Stimulated activated CD4-positive, alpha-beta T cell treated with anti-CD3 and anti-CD28 coated beads, TNF-alpha, amount 100 ng/mL, for 24 hours (primary cell): ENCODE measurements at regions not wholly inside any gene's neighbourhood (a gene's known extent, or its start where the extent isn't known, plus 50 kb on each side); places are given as distances from the start of the nearest gene placed in this dataset.

Experiments
- DNase-seq, 3 experiments: peaks; one replicate each; pipeline ENCODE4 v3.0.0-alpha.2; 2020; ENCODE audit warnings: low read depth in 3 of 3

- DNase-seq = no peak
Measured at GRCh38 chr21:38556390-38556789, 58.1 kb upstream of the ERG start.

- no peak for DNase-seq
Measured at GRCh38 chr21:38561205-38561604, 62.9 kb upstream of the ERG start.

- no peak for DNase-seq
Measured at GRCh38 chr21:38561613-38562581, 63.6 kb upstream of the ERG start.

- DNase-seq = no peak
Measured at GRCh38 chr21:38567335-38567969, 69.2 kb upstream of the ERG start.

- no peak for DNase-seq
Measured at GRCh38 chr21:38567970-38568360, 69.7 kb upstream of the ERG start.

GRCh38 chr21:38569733-38570132 is 71.5 kb upstream of the ERG start:
- no peak for DNase-seq

- DNase-seq = no peak
Measured at GRCh38 chr21:38570596-38570995, 72.3 kb upstream of the ERG start.

- no peak for DNase-seq
Measured at GRCh38 chr21:38574895-38575575, 76.8 kb upstream of the ERG start.

GRCh38 chr21:38577887-38578286 is 79.6 kb upstream of the ERG start:
- DNase-seq = no peak

- no peak for DNase-seq
Measured at GRCh38 chr21:38590449-38591217, 92.4 kb upstream of the ERG start.

- DNase-seq = no peak
Measured at GRCh38 chr21:38591218-38591537, 92.9 kb upstream of the ERG start.

GRCh38 chr21:38596264-38597042 is 98.2 kb upstream of the ERG start:
- no peak for DNase-seq

GRCh38 chr21:38597421-38597820 is 99.1 kb upstream of the ERG start:
- no peak for DNase-seq

- no peak for DNase-seq
Measured at GRCh38 chr21:38598413-38598812, 100.1 kb upstream of the ERG start.

GRCh38 chr21:38599381-38599975 is 101.2 kb upstream of the ERG start:
- no peak for DNase-seq

GRCh38 chr21:38600106-38600505 is 101.8 kb upstream of the ERG start:
- DNase-seq = no peak

- no peak for DNase-seq
Measured at GRCh38 chr21:38605236-38605635, 107.0 kb upstream of the ERG start.

GRCh38 chr21:38609580-38609979 is 111.3 kb upstream of the ERG start:
- no peak for DNase-seq

- no peak for DNase-seq
Measured at GRCh38 chr21:38610623-38611251, 112.5 kb upstream of the ERG start.

GRCh38 chr21:38611277-38611676 is 113.0 kb upstream of the ERG start:
- no peak for DNase-seq
